Glutamatergic neuron (in vitro differentiated cells): ENCODE measurements at regions not wholly inside any gene's neighbourhood (a gene's known extent, or its start where the extent isn't known, plus 50 kb on each side); places are given as distances from the start of the nearest gene placed in this dataset.

ENCODE experiments used
- DNase-seq: peaks from one replicate; pipeline ENCODE4 v3.0.0; 2022
- H3K27ac Mint-ChIP-seq: one replicate; pipeline ENCODE4 v1.8.0; 2020; ENCODE audit warnings: mild to moderate bottlenecking, mixed read lengths, inconsistent platforms; ENCODE audit not compliant: unreplicated experiment
- H3K27me3 Mint-ChIP-seq: one replicate; pipeline ENCODE4 v1.8.0; 2020; ENCODE audit warnings: mild to moderate bottlenecking, moderate library complexity, mixed read lengths, inconsistent platforms; ENCODE audit not compliant: unreplicated experiment
- H3K36me3 Mint-ChIP-seq: one replicate; pipeline ENCODE4 v1.8.0; 2020; ENCODE audit warnings: mild to moderate bottlenecking, mixed read lengths, inconsistent platforms; ENCODE audit not compliant: unreplicated experiment
- H3K4me1 Mint-ChIP-seq: one replicate; pipeline ENCODE4 v1.8.0; 2020; ENCODE audit warnings: mild to moderate bottlenecking, low read depth, mixed read lengths, inconsistent platforms; ENCODE audit not compliant: unreplicated experiment
- H3K4me3 Mint-ChIP-seq: one replicate; pipeline ENCODE4 v1.8.0; 2020; ENCODE audit warnings: mild to moderate bottlenecking, mixed read lengths, inconsistent platforms; ENCODE audit not compliant: unreplicated experiment
- H3K9me3 Mint-ChIP-seq: one replicate; pipeline ENCODE4 v1.8.0; 2020; ENCODE audit warnings: mild to moderate bottlenecking, moderate library complexity, mixed read lengths, inconsistent platforms; ENCODE audit not compliant: unreplicated experiment
- CTCF ChIP-seq: fragments of 200-600 bp; sonication (generic); IDR thresholded peaks from one replicate; pipeline ENCODE4 v1.5.0; 2021; ENCODE audit not compliant: partially characterized antibody, unreplicated experiment

- H3K36me3 Mint-ChIP-seq, result no peaks in the 10 kb centered on the region
- H3K9me3 Mint-ChIP-seq, result no peaks in the 10 kb centered on the region
- H3K4me1 Mint-ChIP-seq, result peaks cover 1% of the 10 kb centered on the region
- no peak overlapping the region for H3K27ac Mint-ChIP-seq
- peaks cover 2% of the 10 kb centered on the region for H3K27me3 Mint-ChIP-seq
- DNase-seq, result no peak
- H3K4me3 Mint-ChIP-seq, result no peak overlapping the region
- no peak for TF ChIP-seq CTCF
These were observed 165.3 kb downstream of the FBXO8 start for GRCh38 chr4:174118171-174118570.

- TF ChIP-seq CTCF, result no peak
- DNase-seq, result no peak
- H3K36me3 Mint-ChIP-seq, result no peaks in the 10 kb centered on the region
- no peak overlapping the region for H3K27ac Mint-ChIP-seq
- no peaks in the 10 kb centered on the region for H3K9me3 Mint-ChIP-seq
- peaks cover 2% of the 10 kb centered on the region for H3K27me3 Mint-ChIP-seq
- H3K4me3 Mint-ChIP-seq, result no peak overlapping the region
- peaks cover 1% of the 10 kb centered on the region for H3K4me1 Mint-ChIP-seq
These were observed 166.0 kb downstream of the FBXO8 start for GRCh38 chr4:174117445-174117844.

- TF ChIP-seq CTCF, result no peak
- Mint-ChIP-seq H3K27me3 (peaks cover 2% of the 10 kb centered on the region), H3K4me3 (no peak overlapping the region), H3K4me1 (peaks cover 1% of the 10 kb centered on the region), H3K36me3 (no peaks in the 10 kb centered on the region), H3K27ac (no peak overlapping the region), H3K9me3 (no peaks in the 10 kb centered on the region)
- no peak for DNase-seq
These were observed 167.4 kb downstream of the FBXO8 start for GRCh38 chr4:174116021-174116420.

GRCh38 chr4:174111422-174111821, 172.0 kb downstream of the FBXO8 start:
- Mint-ChIP-seq H3K27ac (no peak overlapping the region), H3K4me3 (no peak overlapping the region), H3K4me1 (no peaks in the 10 kb centered on the region), H3K27me3 (no peaks in the 10 kb centered on the region), H3K36me3 (no peaks in the 10 kb centered on the region), H3K9me3 (no peaks in the 10 kb centered on the region)
- DNase-seq, result no peak
- TF ChIP-seq CTCF, result no peak

GRCh38 chr4:174110180-174110579, 173.3 kb downstream of the FBXO8 start:
- H3K9me3 Mint-ChIP-seq, result no peaks in the 10 kb centered on the region
- no peaks in the 10 kb centered on the region for H3K4me1 Mint-ChIP-seq
- no peak overlapping the region for H3K4me3 Mint-ChIP-seq
- no peak for TF ChIP-seq CTCF
- no peak overlapping the region for H3K27ac Mint-ChIP-seq
- no peaks in the 10 kb centered on the region for H3K36me3 Mint-ChIP-seq
- H3K27me3 Mint-ChIP-seq, result no peaks in the 10 kb centered on the region
- no peak for DNase-seq
